ENCODE measurements at regions not wholly inside any gene's neighbourhood (a gene's known extent, or its start where the extent isn't known, plus 50 kb on each side); places are given as distances from the start of the nearest gene placed in this dataset.

DNA sequence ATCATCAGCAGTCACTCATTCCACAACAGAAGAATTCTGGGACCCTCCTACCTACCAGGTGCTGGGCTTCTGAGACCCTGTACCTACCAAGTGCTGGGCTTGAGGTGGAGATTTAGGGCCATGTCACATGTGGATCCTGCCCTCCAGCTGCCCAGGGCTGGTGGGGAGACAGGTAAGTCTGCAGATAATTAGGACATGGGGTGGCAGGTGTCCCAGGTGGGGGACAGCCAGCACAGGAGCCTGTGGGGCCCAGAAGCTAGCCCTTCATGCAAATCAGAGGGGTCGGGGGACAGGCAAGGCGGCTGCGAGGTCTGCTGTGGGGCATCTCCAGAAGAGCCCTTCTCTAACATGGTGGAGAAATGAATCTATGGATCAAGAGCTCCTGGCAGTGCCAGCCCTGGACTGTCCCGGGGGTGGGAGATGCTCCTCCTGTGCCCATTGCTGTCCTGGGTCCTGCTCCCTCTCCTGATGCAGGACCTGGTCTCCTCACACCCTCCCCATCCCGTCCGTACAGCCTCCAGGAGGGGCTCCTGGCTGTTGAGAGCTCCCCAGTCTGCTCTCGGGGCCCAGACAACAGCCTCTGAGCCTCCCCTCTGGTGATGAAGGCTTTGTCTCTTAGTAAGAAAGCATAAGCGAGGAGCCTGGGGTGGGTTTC is 106.3 kb upstream of the GLI2 start:
- TF ChIP-seq, protein P1, sequence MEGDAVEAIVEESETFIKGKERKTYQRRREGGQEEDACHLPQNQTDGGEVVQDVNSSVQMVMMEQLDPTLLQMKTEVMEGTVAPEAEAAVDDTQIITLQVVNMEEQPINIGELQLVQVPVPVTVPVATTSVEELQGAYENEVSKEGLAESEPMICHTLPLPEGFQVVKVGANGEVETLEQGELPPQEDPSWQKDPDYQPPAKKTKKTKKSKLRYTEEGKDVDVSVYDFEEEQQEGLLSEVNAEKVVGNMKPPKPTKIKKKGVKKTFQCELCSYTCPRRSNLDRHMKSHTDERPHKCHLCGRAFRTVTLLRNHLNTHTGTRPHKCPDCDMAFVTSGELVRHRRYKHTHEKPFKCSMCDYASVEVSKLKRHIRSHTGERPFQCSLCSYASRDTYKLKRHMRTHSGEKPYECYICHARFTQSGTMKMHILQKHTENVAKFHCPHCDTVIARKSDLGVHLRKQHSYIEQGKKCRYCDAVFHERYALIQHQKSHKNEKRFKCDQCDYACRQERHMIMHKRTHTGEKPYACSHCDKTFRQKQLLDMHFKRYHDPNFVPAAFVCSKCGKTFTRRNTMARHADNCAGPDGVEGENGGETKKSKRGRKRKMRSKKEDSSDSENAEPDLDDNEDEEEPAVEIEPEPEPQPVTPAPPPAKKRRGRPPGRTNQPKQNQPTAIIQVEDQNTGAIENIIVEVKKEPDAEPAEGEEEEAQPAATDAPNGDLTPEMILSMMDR (IDR thresholded peaks at IDR 0.05) = no peak
- TF ChIP-seq EP300 (IDR thresholded peaks at IDR 0.05) = no peak
- TF ChIP-seq POLR2A (IDR thresholded peaks at IDR 0.05) = no peak
- Histone ChIP-seq H3K36me3 (no peaks in the 10 kb centered on the region), H3K27ac (no peak overlapping the region), H3K4me3 (no peak overlapping the region), H3K4me1 (ENCODE audit: insufficient read depth) (no peaks in the 10 kb centered on the region), H3K9me3 (no peaks in the 10 kb centered on the region), H3K27me3 (no peaks in the 10 kb centered on the region)
- intact Hi-C loops (cut with DNase I) = no loop called here
- DNase-seq = no peak
- WGBS, 3 donors = 91 to 97% (median 95%) methylated on average over 8 of the region's 8 CpGs

DNA sequence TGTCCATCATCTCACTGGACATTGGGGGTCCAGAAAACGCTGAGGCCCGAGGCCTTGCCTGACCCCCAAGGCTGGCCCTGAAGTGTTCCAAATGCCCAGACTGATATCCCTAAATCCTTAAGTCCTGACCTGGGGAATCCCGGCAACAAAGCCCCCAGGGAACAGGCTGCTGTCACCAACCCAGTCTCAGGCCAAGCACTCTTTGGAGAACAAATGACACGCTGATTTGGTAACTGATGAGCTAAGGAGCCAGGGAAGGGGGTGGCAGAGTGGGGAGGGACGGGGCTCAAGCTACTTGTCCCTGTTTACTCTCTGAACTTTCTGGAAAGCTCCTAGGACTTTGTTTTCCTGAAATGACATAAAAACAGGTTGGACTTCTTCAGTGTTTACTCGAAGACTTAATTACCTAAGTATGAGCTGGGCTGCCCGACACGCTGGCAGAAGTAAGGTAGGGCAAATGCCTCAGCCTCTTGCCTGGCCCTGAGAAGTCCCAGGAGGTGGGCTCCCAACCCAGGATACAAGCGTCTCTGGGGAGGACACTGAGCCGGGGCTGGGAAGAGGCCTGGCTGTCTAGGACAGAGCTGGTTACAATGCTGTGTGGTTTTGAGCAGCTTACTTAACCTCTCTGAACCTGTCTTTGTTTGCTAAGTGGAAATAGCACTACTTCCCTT is 105.5 kb upstream of the GLI2 start:
- no peaks in the 10 kb centered on the region for H3K27me3 ChIP-seq
- WGBS, 3 donors = 85 to 88% (median 88%) methylated on average over 10 of the region's 10 CpGs
- H3K4me3 ChIP-seq = no peak overlapping the region
- TF ChIP-seq POLR2A (IDR thresholded peaks at IDR 0.05) = no peak
- TF ChIP-seq, protein P1 (IDR thresholded peaks at IDR 0.05) = no peak
- no peaks in the 10 kb centered on the region for H3K4me1 ChIP-seq (ENCODE audit: insufficient read depth)
- H3K36me3 ChIP-seq = no peaks in the 10 kb centered on the region
- H3K27ac ChIP-seq = no peak overlapping the region
- no peaks in the 10 kb centered on the region for H3K9me3 ChIP-seq
- intact Hi-C loops (cut with DNase I) = no loop called here
- DNase-seq = no peak

DNA sequence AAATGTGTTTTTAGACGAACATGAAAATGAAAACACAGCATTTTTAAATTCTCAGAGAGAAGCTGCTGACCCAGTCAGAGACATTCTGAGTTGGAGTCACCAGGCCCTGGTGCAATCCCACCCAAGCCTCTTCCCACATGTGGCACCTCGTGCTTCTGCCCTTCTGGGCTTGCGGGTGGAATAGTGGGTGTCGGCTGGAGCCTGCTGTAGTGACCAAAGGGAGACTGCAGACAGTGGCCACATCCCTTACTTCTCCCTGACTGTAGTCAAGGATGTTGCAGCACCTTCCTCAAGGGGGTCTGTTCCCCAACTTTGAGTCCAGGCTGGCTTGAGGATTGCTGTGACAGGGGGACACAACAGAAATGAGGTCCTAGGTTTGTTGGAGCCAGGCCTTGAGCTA is 104.4 kb upstream of the GLI2 start:
- no peak overlapping the region for H3K27ac ChIP-seq
- no peak for DNase-seq
- no peaks in the 10 kb centered on the region for H3K27me3 ChIP-seq
- no peaks in the 10 kb centered on the region for H3K36me3 ChIP-seq
- no peak overlapping the region for H3K4me3 ChIP-seq
- TF ChIP-seq, protein P1 (IDR thresholded peaks at IDR 0.05) = no peak
- TF ChIP-seq EP300 (IDR thresholded peaks at IDR 0.05) = no peak
- TF ChIP-seq POLR2A (IDR thresholded peaks at IDR 0.05) = no peak
- intact Hi-C loops (cut with DNase I) = no loop called here
- WGBS, 3 donors = 75 to 90% (median 77%) methylated on average over 4 of the region's 4 CpGs
- no peaks in the 10 kb centered on the region for H3K4me1 ChIP-seq (ENCODE audit: insufficient read depth)
- H3K9me3 ChIP-seq = no peaks in the 10 kb centered on the region

DNA sequence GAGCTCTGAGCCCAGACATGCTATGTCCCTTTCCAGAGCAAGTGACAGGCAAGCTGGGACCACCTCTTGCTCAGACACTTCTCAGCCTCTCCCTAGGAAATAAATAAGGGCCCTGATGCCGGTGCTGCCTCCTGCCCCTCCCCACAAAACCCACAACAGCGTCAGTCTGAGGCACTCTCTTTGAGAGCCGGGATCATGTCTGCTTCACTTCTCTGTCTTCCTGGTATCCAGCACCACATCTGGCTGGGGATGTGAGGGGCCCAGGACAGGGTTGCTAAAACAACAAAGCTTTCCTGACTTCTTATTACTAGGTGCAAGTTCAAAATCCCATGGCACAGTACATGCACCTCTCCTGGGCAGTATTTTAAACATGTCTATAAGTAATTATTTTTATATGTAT is 103.9 kb upstream of the GLI2 start:
- WGBS, 3 donors = 72 to 83% (median 77%) methylated on average over 3 of the region's 3 CpGs
- no peaks in the 10 kb centered on the region for H3K9me3 ChIP-seq
- no peak overlapping the region for H3K4me3 ChIP-seq
- no peak for TF ChIP-seq EP300 (IDR thresholded peaks at IDR 0.05)
- TF ChIP-seq, protein P1 (IDR thresholded peaks at IDR 0.05) = no peak
- H3K4me1 ChIP-seq (ENCODE audit: insufficient read depth) = no peaks in the 10 kb centered on the region
- intact Hi-C loops (cut with DNase I) = no loop called here
- H3K27me3 ChIP-seq = no peaks in the 10 kb centered on the region
- no peak for DNase-seq
- no peaks in the 10 kb centered on the region for H3K36me3 ChIP-seq
- H3K27ac ChIP-seq = no peak overlapping the region
